GF-D8 (cell line): ENCODE measurements at regions not wholly inside any gene's neighbourhood (a gene's known extent, or its start where the extent isn't known, plus 50 kb on each side); places are given as distances from the start of the nearest gene placed in this dataset.

ENCODE experiments used
- DNase-seq: peaks from one replicate; lab custom pipeline; 2025; lab: John Stamatoyannopoulos, UW

GRCh38 chr3:6182476-6182875, 678.4 kb upstream of the GRM7 start:
- no peak for DNase-seq

DNA sequence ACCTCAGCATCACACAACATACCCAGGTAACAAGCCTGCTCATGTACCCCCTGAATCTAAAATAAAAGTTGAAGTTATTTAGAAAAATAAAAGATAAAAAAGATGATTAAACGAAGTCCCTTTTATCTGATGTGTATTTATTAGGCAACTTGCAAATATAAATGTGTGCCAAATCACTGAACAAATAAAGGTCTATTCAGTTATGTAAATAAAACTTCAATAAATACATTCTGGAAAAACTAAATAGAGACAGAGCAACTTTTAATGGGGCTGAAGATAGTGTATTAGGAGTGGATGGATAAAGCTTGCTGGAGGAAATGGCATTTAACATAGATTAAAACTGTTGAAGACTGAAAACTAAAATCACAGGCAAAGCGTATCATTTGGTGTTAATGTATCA, 678.0 kb upstream of the GRM7 start:
- DNase-seq = no peak

DNA sequence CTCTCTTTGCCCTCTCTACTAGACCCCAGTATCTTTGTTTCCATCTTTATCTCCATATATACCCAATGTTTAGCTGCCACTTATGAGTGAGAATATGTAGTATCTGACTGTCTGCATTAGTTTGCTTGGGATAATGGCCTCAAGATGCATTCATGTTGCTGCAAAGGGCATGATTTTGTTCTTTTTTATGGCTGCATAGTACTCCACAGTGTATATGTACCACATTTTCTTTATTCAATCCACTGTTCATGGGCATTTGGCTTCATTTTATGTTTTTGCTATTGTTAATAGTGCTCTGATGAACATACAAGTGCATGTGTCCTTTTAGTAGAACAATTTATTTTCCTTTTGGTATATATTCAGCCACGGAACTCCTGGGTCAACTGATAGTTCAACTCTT, 671.5 kb upstream of the GRM7 start:
- no peak for DNase-seq

DNA sequence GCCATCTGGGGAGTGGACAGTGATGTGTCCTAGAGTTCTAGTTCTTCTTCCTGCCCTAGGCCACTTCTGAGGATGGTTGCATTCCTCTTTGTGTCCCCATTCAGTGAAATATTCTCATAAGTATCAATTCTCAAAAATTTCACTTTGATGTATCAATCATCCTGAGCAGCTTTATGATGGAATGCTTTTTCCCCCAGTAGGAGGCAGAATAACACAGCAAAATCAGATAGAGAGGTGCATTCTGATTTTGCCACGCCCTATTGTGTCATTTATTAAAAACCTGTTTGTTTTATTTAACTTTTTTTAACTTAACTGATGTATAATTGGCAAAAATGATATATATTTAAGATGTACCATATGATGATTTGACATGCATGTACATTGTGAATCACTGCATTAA, 656.0 kb upstream of the GRM7 start:
- no peak for DNase-seq

DNA sequence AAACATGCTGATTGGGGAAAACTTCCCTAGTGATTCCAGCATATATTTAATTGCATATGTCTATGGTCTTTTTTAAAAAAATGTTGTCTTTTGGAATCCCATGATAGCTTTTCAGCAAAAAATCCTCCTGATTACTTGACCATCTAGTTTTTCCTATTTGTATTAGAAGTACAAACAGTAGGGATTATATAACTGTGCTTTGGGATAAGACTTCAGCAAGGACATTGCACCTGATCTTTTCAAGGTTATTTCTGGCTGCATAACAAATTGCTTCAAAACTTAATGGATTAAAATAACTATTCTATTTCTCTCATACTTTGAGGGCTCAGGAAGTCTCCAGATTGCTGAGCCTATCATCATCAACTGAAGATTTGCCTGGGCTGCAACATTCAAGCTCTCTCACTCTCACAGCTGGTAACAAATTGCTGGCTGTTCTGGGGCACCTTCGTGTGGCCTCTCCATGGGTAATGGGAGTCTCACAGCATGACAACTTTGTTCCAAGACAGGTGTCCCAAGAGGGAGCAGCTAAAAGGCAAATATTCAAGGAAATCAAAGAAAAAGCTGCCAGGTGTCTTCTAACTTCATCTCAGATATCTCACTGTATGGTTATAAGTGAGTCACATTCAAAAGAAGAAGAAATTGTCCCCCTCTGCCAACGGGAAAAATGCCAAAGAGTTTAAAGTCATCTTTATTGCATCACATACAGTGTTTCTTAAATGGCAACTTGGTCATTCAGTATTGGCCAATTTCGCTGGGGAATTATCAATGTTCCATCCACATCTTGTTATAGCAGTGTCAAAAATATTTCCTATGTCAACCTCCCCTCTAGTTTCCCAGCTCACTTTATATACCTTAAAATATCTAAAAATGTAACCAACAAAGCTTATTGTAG, 644.5 kb upstream of the GRM7 start:
- DNase-seq = no peak

DNA sequence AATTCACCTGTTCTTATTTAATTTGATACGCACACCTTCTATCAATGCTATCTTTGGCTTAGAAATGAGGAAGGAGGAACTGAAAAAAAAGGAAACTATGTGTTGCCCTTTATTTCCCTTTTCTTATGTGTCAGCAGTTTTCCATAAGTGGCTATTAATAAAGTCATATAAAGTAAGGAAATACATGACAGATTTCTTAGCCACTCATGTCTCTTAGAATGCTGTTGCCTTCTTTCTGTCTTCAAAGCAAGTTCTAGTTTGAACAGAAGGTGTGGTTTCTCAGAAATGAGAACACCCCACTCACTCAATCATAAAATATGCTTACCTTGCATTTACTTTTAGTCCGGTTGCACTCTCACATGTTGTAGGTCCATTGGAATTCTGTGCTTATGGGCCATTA, 640.5 kb upstream of the GRM7 start:
- no peak for DNase-seq

- DNase-seq = no peak
Measured at GRCh38 chr3:6222069-6222468, 638.8 kb upstream of the GRM7 start.

GRCh38 chr3:6223572-6223971, 637.3 kb upstream of the GRM7 start:
- no peak for DNase-seq

GRCh38 chr3:6228958-6229683, 631.8 kb upstream of the GRM7 start:
- DNase-seq = no peak

- DNase-seq = no peak
Measured at GRCh38 chr3:6229778-6230410, 631.0 kb upstream of the GRM7 start.

DNA sequence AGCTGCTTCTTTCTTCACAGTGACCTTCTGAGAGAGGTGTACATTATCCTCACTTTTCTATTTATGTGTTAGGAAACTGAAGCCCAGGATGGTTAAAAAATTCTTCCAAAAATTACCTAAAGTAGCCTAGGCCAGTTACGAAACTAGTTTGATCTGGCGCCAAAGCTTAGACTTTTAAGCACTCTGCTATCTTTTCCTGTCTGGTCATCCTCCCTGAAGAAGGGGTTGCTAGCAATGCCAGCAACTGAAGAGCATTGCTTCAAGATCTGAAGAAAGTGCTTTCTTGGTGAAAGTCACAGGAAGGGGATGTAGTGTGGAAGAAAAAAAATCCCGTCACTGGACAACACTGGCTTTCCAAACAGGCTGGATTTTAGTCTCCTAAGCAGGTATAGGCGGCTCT, 618.8 kb upstream of the GRM7 start:
- no peak for DNase-seq

- DNase-seq = no peak
Measured at GRCh38 chr3:6248528-6248927, 612.4 kb upstream of the GRM7 start.

DNA sequence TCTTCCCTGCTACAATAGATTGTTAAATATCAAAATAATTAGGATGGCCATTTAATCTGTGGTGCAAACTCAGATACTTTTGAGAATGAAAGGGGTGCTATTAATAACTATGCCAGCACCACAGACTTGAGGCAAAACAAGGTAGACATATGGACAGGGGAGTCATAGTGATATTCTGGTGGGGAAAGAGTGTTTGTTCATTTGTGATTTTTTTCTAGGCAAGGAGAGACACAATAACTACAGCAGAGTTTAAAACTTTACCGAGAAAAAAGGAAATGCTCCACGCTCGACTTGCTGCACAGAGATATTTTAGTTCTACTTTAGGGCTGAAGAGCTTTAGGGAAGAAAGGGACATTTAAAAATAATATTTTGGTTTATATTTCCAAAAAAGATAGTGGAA, 611.2 kb upstream of the GRM7 start:
- DNase-seq = no peak

- DNase-seq = no peak
Measured at GRCh38 chr3:6250167-6250566, 610.7 kb upstream of the GRM7 start.

GRCh38 chr3:6251612-6252400, 609.1 kb upstream of the GRM7 start:
- no peak for DNase-seq

DNA sequence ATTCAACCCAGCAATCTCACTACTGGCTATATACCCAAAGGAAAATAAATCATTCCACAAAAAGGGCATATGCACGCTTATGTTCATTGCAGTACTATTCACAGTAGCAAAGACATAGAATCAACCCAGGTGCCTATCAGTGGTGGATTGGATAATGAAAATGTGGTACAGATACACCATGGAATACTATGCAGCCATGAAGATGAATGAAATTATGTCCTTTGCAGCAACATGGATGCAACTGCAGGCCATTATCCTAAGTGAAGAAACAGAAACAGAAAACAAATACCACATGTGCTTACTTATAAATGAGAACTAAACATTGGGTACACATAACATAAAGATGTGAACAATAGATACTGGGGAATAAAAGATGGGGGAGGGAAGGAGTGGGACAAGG, 606.4 kb upstream of the GRM7 start:
- no peak for DNase-seq

DNA sequence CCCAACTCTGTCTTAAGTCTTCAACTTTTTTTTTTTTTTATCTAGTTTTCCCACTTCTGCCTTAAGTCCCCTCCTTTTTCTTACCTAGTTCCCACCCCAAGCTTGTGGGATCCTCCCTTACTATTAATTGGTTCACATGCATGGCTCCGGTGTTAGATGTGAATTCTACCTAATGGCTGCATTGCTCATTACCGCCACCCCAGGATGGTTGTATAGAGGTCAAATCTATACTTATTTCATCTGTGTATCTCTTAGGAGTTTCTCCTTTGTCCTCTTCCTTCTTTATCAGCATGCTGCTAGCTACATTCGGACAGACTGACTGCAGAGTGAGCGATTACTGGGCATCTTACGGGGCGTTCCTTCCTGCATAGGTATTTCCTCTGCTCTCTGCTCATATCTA, 605.7 kb upstream of the GRM7 start:
- DNase-seq = no peak

GRCh38 chr3:6260551-6261191, 600.2 kb upstream of the GRM7 start:
- DNase-seq = no peak

DNA sequence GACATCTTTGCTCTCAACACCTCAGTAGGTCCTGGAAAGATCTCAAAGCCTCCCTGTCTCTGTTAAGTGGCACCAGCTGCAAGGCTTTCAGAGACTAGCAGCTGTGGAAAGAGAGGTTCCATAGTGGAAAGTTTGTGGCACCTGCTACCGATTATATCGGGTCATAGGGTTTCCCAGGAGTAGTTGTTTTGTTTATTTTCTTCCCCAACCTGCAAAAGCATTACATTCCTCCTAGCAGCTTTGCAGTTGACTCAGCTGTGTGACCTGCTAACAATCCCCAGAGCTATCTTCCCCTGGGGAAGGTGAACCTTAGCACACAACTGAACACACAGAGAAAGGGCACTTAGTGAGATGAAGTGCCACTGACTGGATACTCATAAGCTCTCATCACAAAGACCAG, 598.9 kb upstream of the GRM7 start:
- no peak for DNase-seq

GRCh38 chr3:6264036-6264435, 596.9 kb upstream of the GRM7 start:
- DNase-seq = no peak

DNA sequence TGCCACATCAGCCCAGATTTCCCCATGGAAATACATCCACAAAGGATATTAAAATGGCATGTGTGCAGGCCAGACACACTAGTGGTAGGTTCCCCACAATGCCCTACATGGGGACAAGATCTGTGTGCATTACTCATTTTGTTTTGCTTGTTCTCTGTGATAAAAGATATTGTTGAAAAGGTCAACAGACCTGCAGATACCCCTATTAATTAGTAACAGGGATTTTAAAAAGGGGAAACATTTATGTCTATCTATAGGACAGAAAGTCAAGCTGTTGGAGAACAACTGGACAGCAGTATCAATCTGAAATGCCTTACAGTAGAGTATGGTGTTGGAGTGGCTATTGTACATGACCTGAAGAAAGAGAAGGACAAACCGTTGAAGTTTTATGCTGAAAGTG, 596.0 kb upstream of the GRM7 start:
- no peak for DNase-seq

DNA sequence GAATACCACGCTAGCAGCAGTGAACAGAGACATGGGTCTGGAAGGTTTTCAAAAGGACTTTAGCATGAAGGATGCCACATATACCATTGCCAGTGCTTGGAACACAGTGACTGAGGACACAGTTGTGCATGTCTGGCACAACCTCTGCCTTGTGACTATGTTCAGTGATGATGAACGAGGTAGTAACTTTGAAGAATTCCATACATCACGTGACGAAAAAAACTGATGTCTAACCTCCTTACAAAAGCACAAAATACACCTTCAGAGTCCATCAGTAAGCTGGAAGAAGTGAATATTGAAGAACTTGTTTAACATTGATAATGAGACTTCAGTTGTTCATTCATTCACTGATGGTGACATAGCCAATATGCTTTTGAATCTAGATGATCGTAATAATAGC, 594.8 kb upstream of the GRM7 start:
- no peak for DNase-seq
